GM12878 (cell line): ENCODE measurements at regions not wholly inside any gene's neighbourhood (a gene's known extent, or its start where the extent isn't known, plus 50 kb on each side); places are given as distances from the start of the nearest gene placed in this dataset.
A peak's percentile ranks its signal among the peaks of the same experiment; 100 is the strongest.

ENCODE experiments used
- ATAC-seq: fragments of 200-7000 bp; cut with Tn5 transposase; 3 replicates; pipeline ENCODE4 v1.9.1; 2020; ENCODE audit warnings: mild to moderate bottlenecking, moderate library complexity
- BruUV-seq: library from RNA; stranded (reverse); fragments of 400-500 nt; replicated peaks from 2 replicates; lab custom pipeline; 2021; lab: Mats Ljungman, UMichigan
- CTCF ChIA-PET: fragments of 300-600 bp; sonication (Branson Sonifier 250); formaldehyde crosslinking; extraction: SDS; loops from one replicate; lab custom pipeline; 2021; ENCODE audit warnings: inconsistent platforms; lab: Yijun Ruan, JAX
- POLR2A ChIA-PET: fragments of 350-600 bp; formaldehyde crosslinking; extraction: SDS; loops from one replicate; lab custom pipeline; 2021; ENCODE audit warnings: inconsistent platforms; lab: Charles Lee
- RAD21 ChIA-PET: fragments of 300-600 bp; sonication (Branson Sonifier 250); formaldehyde crosslinking; loops from one replicate; lab custom pipeline; 2023; ENCODE audit warnings: antibody characterized with exemption; ENCODE audit not compliant: unreplicated experiment; lab: Charles Lee
- SMC1A ChIA-PET: fragments of 300-600 bp; sonication (Branson Sonifier 250); formaldehyde crosslinking; loops from one replicate; lab custom pipeline; 2023; ENCODE audit not compliant: unreplicated experiment, uncharacterized antibody; lab: Charles Lee
- DNase-seq: peaks from one replicate; pipeline ENCODE4 v3.0.0-alpha.2; 2011; ENCODE audit warnings: low read depth, low spot score
- FAIRE-seq: peaks from 3 replicates; lab custom pipeline; 2011; peaks lifted over from hg19 to GRCh38; lab: Jason Lieb, UNC
- H2AFZ ChIP-seq: 2 replicates; pipeline ENCODE4 v1.6.0; 2011; ENCODE audit warnings: low read depth, low read length, control low read depth; ENCODE audit not compliant: control insufficient read depth
- H3K27ac ChIP-seq: 2 replicates; pipeline ENCODE4 v1.5.1; 2011; ENCODE audit warnings: control low read depth; ENCODE audit not compliant: control insufficient read depth, insufficient read depth
- H3K27me3 ChIP-seq, 2 experiments: replicated peaks in 1 of 2; 2 replicates each; pipeline versions ENCODE4 v1.6.0 to v1.6.1; 2011; ENCODE audit warnings: low read length in 1 of 2; ENCODE audit not compliant: control insufficient read depth in 2 of 2, insufficient read depth in 2 of 2
- H3K36me3 ChIP-seq, 2 experiments: 2 replicates each; pipeline ENCODE4 v1.5.1; 2011; ENCODE audit warnings: low read length in 1 of 2; ENCODE audit not compliant: control insufficient read depth in 2 of 2, insufficient read depth in 2 of 2
- H3K4me1 ChIP-seq: 2 replicates; pipeline ENCODE4 v1.6.1; 2011; ENCODE audit warnings: mild to moderate bottlenecking, low read length, moderate library complexity, mixed read lengths; ENCODE audit not compliant: control insufficient read depth, insufficient read depth
- H3K4me2 ChIP-seq: 2 replicates; pipeline ENCODE4 v1.6.0; 2011; ENCODE audit warnings: control low read depth; ENCODE audit not compliant: control insufficient read depth, insufficient read depth
- H3K4me3 ChIP-seq: fragments of 200-600 bp; sonication (generic); 2 replicates; pipeline ENCODE4 v1.5.1; 2016
- H3K79me2 ChIP-seq: 2 replicates; pipeline ENCODE4 v1.6.0; 2011; ENCODE audit warnings: low read length; ENCODE audit not compliant: control insufficient read depth, insufficient read depth
- H3K9ac ChIP-seq: 2 replicates; pipeline ENCODE4 v1.8.0; 2011; ENCODE audit warnings: low read length, control low read depth, mixed read lengths; ENCODE audit not compliant: control insufficient read depth, insufficient read depth
- H3K9me3 ChIP-seq: replicated peaks from 3 replicates; pipeline ENCODE4 v1.5.1; 2011; ENCODE audit warnings: mild to moderate bottlenecking, low read length; ENCODE audit not compliant: control insufficient read depth, insufficient read depth
- H4K20me1 ChIP-seq: 2 replicates; pipeline ENCODE4 v1.6.0; 2011; ENCODE audit not compliant: control insufficient read depth, insufficient read depth
- BCL3 ChIP-seq: IDR thresholded peaks from 2 replicates; pipeline ENCODE4 v1.6.1; 2011; ENCODE audit warnings: borderline replicate concordance, low read depth, mild to moderate bottlenecking, moderate library complexity, low read length; ENCODE audit not compliant: insufficient read depth, poor library complexity, severe bottlenecking
- E2F4 ChIP-seq: IDR thresholded peaks from 2 replicates; pipeline ENCODE4 v1.6.1; 2012; ENCODE audit warnings: low read depth, low read length, improper control_type of control experiment
- FOXM1 ChIP-seq: IDR thresholded peaks from 2 replicates; pipeline ENCODE4 v1.6.1; 2012; ENCODE audit warnings: low read depth, mild to moderate bottlenecking, inconsistent platforms, low read length, moderate library complexity
- KLF5 ChIP-seq: fragments of 450-650 bp; IDR thresholded peaks from 2 replicates; pipeline ENCODE4 v1.6.1; 2014; ENCODE audit warnings: mild to moderate bottlenecking; ENCODE audit not compliant: partially characterized antibody
- PAX8 ChIP-seq: fragments of 450-650 bp; IDR thresholded peaks from 2 replicates; pipeline ENCODE4 v1.6.1; 2017; ENCODE audit warnings: mild to moderate bottlenecking, moderate library complexity
- POLR2A ChIP-seq: IDR thresholded peaks from 2 replicates; pipeline ENCODE4 v1.6.1; 2011; ENCODE audit warnings: low read depth, mild to moderate bottlenecking, low read length
- POLR2AphosphoS5 ChIP-seq: IDR thresholded peaks from 2 replicates; pipeline ENCODE4 v1.6.1; 2011; ENCODE audit warnings: mild to moderate bottlenecking, low read length, inconsistent platforms
- SIX5 ChIP-seq: IDR thresholded peaks from 2 replicates; pipeline ENCODE4 v1.6.1; 2011; ENCODE audit warnings: mild to moderate bottlenecking, low read depth, low read length, moderate library complexity; ENCODE audit not compliant: severe bottlenecking
- SPI1 ChIP-seq: IDR thresholded peaks from 2 replicates; pipeline ENCODE4 v1.6.1; 2011; ENCODE audit warnings: low read depth, mild to moderate bottlenecking, low read length, moderate library complexity, borderline replicate concordance; ENCODE audit not compliant: insufficient read depth
- whole genome bisulfite sequencing: methylation state at CpG from one replicate; pipeline ENCODE4 v1.1.6; 2016; ENCODE audit warnings: low lambda C conversion rate; ENCODE audit not compliant: insufficient replicate concordance, insufficient coverage; ENCODE audit errors: missing lambda C conversion rate; 5-methylcytosine and 5-hydroxymethylcytosine counted together
- in situ Hi-C: fragments of 300-500 bp; cut with MboI; formaldehyde crosslinking; loops from 9 replicates; pipeline ENCODE4 v1.14.3; 2018; ENCODE audit warnings: mixed read lengths
- intact Hi-C: fragments of 100-400 bp; cut with micrococcal nuclease; formaldehyde crosslinking; loops from one replicate; pipeline ENCODE4 v1.14.2; 2022; ENCODE audit not compliant: unreplicated experiment

- peak; percentile 41; the same call in 2 of the 3 replicates for ATAC-seq
- RAD21 ChIA-PET, result no interaction called here
- Histone ChIP-seq H3K27me3 (no peaks in the 10 kb centered on the region), H3K36me3 (no peaks in the 10 kb centered on the region), H3K9me3 (no peaks in the 10 kb centered on the region), H2AFZ (no peak overlapping the region), H3K9ac (no peak overlapping the region), H3K4me2 (no peak overlapping the region), H3K27ac (no peak overlapping the region), H3K4me3 (no peak overlapping the region)
- SMC1A ChIA-PET, result interaction anchor here (1.3 kb wide), 1 partner anchor 63 kb away, joined by 4 read pairs; no protein-coding TSS in a partner anchor
- intact Hi-C loops, result no loop called here
- CTCF ChIA-PET, result no interaction called here
- POLR2A ChIA-PET, result no interaction called here
- in situ Hi-C loops, result no loop called here
- BruUV-seq, result no TSS peak
- DNase-seq, result no peak
- no peak for TF ChIP-seq POLR2A
- TF ChIP-seq BCL3, result no peak
- TF ChIP-seq SIX5, result no peak
- TF ChIP-seq KLF5, result no peak
- TF ChIP-seq SPI1, result peak; percentile 18; the same call in 1 of the 2 replicates
- TF ChIP-seq, all 136 proteins: peak for 1
- 38% methylated on average over 7 of the region's 7 CpGs for WGBS
- no peaks in the 10 kb centered on the region for H4K20me1 ChIP-seq
- FAIRE-seq, result no peak
- no peaks in the 10 kb centered on the region for H3K4me1 ChIP-seq
- H3K79me2 ChIP-seq, result no peaks in the 10 kb centered on the region
Measured at GRCh38 chr14:45633220-45633984, 380.4 kb upstream of the MIS18BP1 start.

- POLR2A ChIA-PET, result no interaction called here
- H3K27ac ChIP-seq, result no peak overlapping the region
Measured at GRCh38 chr14:45621731-45622130, 368.7 kb upstream of the MIS18BP1 start.

More at GRCh38 chr14:45621731-45622130, 368.7 kb upstream of the MIS18BP1 start:
- Histone ChIP-seq H3K9ac (no peak overlapping the region), H3K27me3 (no peaks in the 10 kb centered on the region), H3K36me3 (no peaks in the 10 kb centered on the region), H4K20me1 (no peaks in the 10 kb centered on the region), H3K4me1 (no peaks in the 10 kb centered on the region), H3K4me3 (no peak overlapping the region), H3K4me2 (no peak overlapping the region), H3K9me3 (no peaks in the 10 kb centered on the region), H3K79me2 (no peaks in the 10 kb centered on the region), H2AFZ (no peak overlapping the region)
- no peak for FAIRE-seq
- TF ChIP-seq FOXM1 (no peak), E2F4 (no peak), POLR2AphosphoS5 (no peak), PAX8 (no peak)
- 0% methylated on average over 2 of the region's 2 CpGs for WGBS
- no peak for ATAC-seq
- in situ Hi-C loops, result no loop called here
- DNase-seq, result no peak
- intact Hi-C loops, result no loop called here
- ChIA-PET SMC1A (no interaction called here), RAD21 (no interaction called here), CTCF (no interaction called here)
- no TSS peak for BruUV-seq
